Keratinocyte (primary cell): ENCODE measurements at regions not wholly inside any gene's neighbourhood (a gene's known extent, or its start where the extent isn't known, plus 50 kb on each side); places are given as distances from the start of the nearest gene placed in this dataset.
"Not testable (repeated sequence)": the region's sequence is repeated elsewhere in the genome, so short reads cannot be mapped to it uniquely, and the experiment has no call there.

Experiments
- DNase-seq: peaks from one replicate; pipeline ENCODE4 v3.0.0-alpha.2; 2011; ENCODE audit warnings: low read depth, missing footprints, low spot score
- FAIRE-seq: peaks from 2 replicates; lab custom pipeline; 2011; peaks lifted over from hg19 to GRCh38; lab: Jason Lieb, UNC
- H2AFZ ChIP-seq: 2 replicates; pipeline ENCODE4 v1.6.0; 2012; ENCODE audit warnings: low read length, control low read depth, inconsistent platforms; ENCODE audit not compliant: control insufficient read depth
- H3K27ac ChIP-seq: 2 replicates; pipeline ENCODE4 v1.5.1; 2011; ENCODE audit warnings: low read length; ENCODE audit not compliant: control insufficient read depth, insufficient read depth
- H3K27me3 ChIP-seq: 3 replicates; pipeline ENCODE4 v1.6.0; 2011; ENCODE audit warnings: low read length; ENCODE audit not compliant: control insufficient read depth, insufficient read depth; ENCODE audit errors: extremely low read depth
- H3K36me3 ChIP-seq, 2 experiments: 2 replicates in 1 of 2; 3 replicates in 1 of 2; pipeline ENCODE4 v1.5.1; 2011; ENCODE audit warnings: low read length in 2 of 2, mild to moderate bottlenecking in 1 of 2; ENCODE audit not compliant: control insufficient read depth in 2 of 2, insufficient read depth in 2 of 2; ENCODE audit errors: extremely low read depth in 1 of 2
- H3K4me1 ChIP-seq: 3 replicates; pipeline ENCODE4 v1.5.1; 2011; ENCODE audit warnings: low read length; ENCODE audit not compliant: control insufficient read depth, insufficient read depth; ENCODE audit errors: extremely low read depth
- H3K4me2 ChIP-seq: 3 replicates; pipeline ENCODE4 v1.6.0; 2011; ENCODE audit warnings: low read depth, low read length; ENCODE audit not compliant: control insufficient read depth, insufficient read depth; ENCODE audit errors: extremely low read depth
- H3K4me3 ChIP-seq, 3 experiments: fragments of 200-600 bp in 1 of 3; sonication (generic) in 1 of 3; 2 replicates in 2 of 3; 3 replicates in 1 of 3; pipeline ENCODE4 v1.5.1; 2011 to 2016; ENCODE audit warnings: low read length in 3 of 3, mild to moderate bottlenecking in 3 of 3, control low read depth in 2 of 3, inconsistent platforms in 1 of 3, low read depth in 1 of 3, mixed read lengths in 1 of 3, mixed run types in 1 of 3, moderate library complexity in 1 of 3; ENCODE audit not compliant: control insufficient read depth in 2 of 3, insufficient read depth in 2 of 3; ENCODE audit errors: extremely low read depth in 1 of 3
- H3K79me2 ChIP-seq: 2 replicates; pipeline ENCODE4 v1.6.0; 2012; ENCODE audit warnings: low read length; ENCODE audit not compliant: control insufficient read depth, insufficient read depth
- H3K9ac ChIP-seq: 3 replicates; pipeline ENCODE4 v1.6.0; 2011; ENCODE audit warnings: low read length; ENCODE audit not compliant: control insufficient read depth, insufficient read depth; ENCODE audit errors: extremely low read depth
- H3K9me1 ChIP-seq: 3 replicates; pipeline ENCODE4 v1.6.0; 2011; ENCODE audit warnings: low read length; ENCODE audit not compliant: control insufficient read depth, insufficient read depth; ENCODE audit errors: extremely low read depth
- H3K9me3 ChIP-seq: 2 replicates; pipeline ENCODE4 v1.5.1; 2012; ENCODE audit warnings: low read depth, low read length; ENCODE audit not compliant: control insufficient read depth
- H4K20me1 ChIP-seq: 3 replicates; pipeline ENCODE4 v1.6.0; 2011; ENCODE audit warnings: low read length; ENCODE audit not compliant: control insufficient read depth, insufficient read depth; ENCODE audit errors: extremely low read depth
- EZH2 ChIP-seq: IDR thresholded peaks from one replicate; pipeline ENCODE4 v1.6.1; 2012; ENCODE audit warnings: inconsistent platforms, mild to moderate bottlenecking, low read length, moderate library complexity
- dilution Hi-C: fragments of 300-500 bp; cut with MboI; formaldehyde crosslinking; loops from one replicate; pipeline ENCODE4 v1.7.0; 2020; ENCODE audit warnings: low sequenced_read_pairs; ENCODE audit not compliant: extremely low pct_ligation_motif_present
- TF ChIP-seq, protein P1 (sequence below), 3 experiments: IDR thresholded peaks in 1 of 3; conservative IDR thresholded peaks in 1 of 3; optimal IDR thresholded peaks in 1 of 3; 2 replicates in 2 of 3; 3 replicates in 1 of 3; pipeline versions ENCODE3 to v1.5.1; 2011; ENCODE audit warnings: low read length in 3 of 3, mild to moderate bottlenecking in 3 of 3, moderate library complexity in 2 of 3, control low read depth in 1 of 3, inconsistent platforms in 1 of 3; ENCODE audit not compliant: insufficient read depth in 2 of 3; ENCODE audit errors: extremely low read depth in 1 of 3

DNA sequence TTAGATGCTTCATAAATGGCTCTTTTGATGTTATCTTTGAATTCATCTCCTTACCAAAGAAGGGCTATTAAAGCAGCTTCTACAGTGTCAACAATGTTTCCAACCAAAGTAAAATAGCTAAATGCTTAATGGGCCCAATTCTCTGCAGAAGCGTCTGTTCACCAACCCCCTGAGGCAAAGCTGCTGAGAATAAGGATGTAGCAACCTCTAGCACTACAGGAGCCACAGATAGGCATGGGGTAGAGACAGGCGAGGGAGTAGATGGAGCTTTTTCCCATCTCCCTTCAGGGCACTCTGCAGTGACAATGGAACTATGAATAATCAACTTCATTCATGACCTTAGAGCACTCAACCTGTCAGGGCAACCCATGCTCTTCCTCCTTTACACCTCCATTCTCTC lies 134.1 kb downstream of the FZD1 start:
- no peak overlapping the region for H3K9ac ChIP-seq
- no peaks in the 10 kb centered on the region for H4K20me1 ChIP-seq
- H3K27ac ChIP-seq = no peak overlapping the region
- no peaks in the 10 kb centered on the region for H3K79me2 ChIP-seq
- FAIRE-seq (no peak), DNase-seq (no peak)
- no peaks in the 10 kb centered on the region for H3K9me1 ChIP-seq
- no peak overlapping the region for H2AFZ ChIP-seq
- TF ChIP-seq, protein P1, sequence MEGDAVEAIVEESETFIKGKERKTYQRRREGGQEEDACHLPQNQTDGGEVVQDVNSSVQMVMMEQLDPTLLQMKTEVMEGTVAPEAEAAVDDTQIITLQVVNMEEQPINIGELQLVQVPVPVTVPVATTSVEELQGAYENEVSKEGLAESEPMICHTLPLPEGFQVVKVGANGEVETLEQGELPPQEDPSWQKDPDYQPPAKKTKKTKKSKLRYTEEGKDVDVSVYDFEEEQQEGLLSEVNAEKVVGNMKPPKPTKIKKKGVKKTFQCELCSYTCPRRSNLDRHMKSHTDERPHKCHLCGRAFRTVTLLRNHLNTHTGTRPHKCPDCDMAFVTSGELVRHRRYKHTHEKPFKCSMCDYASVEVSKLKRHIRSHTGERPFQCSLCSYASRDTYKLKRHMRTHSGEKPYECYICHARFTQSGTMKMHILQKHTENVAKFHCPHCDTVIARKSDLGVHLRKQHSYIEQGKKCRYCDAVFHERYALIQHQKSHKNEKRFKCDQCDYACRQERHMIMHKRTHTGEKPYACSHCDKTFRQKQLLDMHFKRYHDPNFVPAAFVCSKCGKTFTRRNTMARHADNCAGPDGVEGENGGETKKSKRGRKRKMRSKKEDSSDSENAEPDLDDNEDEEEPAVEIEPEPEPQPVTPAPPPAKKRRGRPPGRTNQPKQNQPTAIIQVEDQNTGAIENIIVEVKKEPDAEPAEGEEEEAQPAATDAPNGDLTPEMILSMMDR (optimal IDR thresholded peaks at IDR 0.05 in 1 of 3, IDR thresholded peaks at IDR 0.05 in 1 of 3, conservative IDR thresholded peaks at IDR 0.05 in 1 of 3; ENCODE audit: extremely low read depth in 1 of 3, insufficient read depth in 2 of 3, low read length in 3 of 3) = no peak
- TF ChIP-seq EZH2 = no peak
- no peaks in the 10 kb centered on the region for H3K4me1 ChIP-seq
- no peak overlapping the region for H3K4me2 ChIP-seq
- no peaks in the 10 kb centered on the region for H3K9me3 ChIP-seq
- no peaks in the 10 kb centered on the region for H3K36me3 ChIP-seq
- H3K4me3 ChIP-seq = no peak overlapping the region
- no peaks in the 10 kb centered on the region for H3K27me3 ChIP-seq
- dilution Hi-C loops = no loop called here

DNA sequence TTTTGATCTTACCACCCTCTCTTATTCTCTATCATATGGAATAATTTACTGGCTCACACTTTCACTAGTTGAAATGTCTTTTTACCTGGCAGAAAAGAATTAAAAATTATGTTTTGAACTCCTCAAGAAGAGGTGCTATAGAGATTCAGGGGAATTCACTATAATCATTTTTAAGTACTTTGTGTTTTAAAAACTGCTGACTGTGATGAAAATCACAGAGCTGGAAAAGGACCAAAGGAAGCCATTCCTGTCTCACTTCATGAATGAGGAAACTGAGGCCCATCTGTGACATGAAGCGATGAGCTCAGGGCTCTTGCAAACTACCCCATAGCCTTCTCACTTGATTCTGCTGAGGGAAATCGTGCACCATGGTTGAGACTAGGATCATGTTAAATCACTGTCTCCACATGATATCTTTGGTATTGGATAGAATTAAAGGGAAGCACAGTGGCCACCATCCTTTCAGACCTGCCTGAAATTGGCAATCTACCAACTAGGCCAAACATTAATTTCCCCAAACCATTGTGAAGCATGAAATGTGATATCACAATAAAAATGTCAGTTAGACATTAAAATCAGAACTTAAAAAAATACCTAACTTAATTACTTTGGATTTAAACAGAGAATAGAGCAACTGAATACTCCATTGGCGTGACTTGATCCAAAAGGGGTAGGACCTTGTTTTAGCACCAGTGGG lies 141.0 kb downstream of the FZD1 start:
- dilution Hi-C loops = no loop called here
- H3K4me3 ChIP-seq = no peak overlapping the region
- DNase-seq = no peak
- no peaks in the 10 kb centered on the region for H3K36me3 ChIP-seq
- no peak overlapping the region for H3K27ac ChIP-seq
- H3K27me3 ChIP-seq = no peaks in the 10 kb centered on the region
- no peaks in the 10 kb centered on the region for H3K9me3 ChIP-seq
- FAIRE-seq = no peak
- no peak overlapping the region for H3K4me2 ChIP-seq
- TF ChIP-seq, protein P1 (optimal IDR thresholded peaks at IDR 0.05 in 1 of 3, IDR thresholded peaks at IDR 0.05 in 1 of 3, conservative IDR thresholded peaks at IDR 0.05 in 1 of 3; ENCODE audit: extremely low read depth in 1 of 3, insufficient read depth in 2 of 3, low read length in 3 of 3) = no peak
- no peak for TF ChIP-seq EZH2
- no peaks in the 10 kb centered on the region for H3K79me2 ChIP-seq
- H2AFZ ChIP-seq = no peak overlapping the region
- H3K9ac ChIP-seq = no peak overlapping the region
- no peaks in the 10 kb centered on the region for H3K4me1 ChIP-seq
- no peaks in the 10 kb centered on the region for H4K20me1 ChIP-seq
- H3K9me1 ChIP-seq = no peaks in the 10 kb centered on the region

DNA sequence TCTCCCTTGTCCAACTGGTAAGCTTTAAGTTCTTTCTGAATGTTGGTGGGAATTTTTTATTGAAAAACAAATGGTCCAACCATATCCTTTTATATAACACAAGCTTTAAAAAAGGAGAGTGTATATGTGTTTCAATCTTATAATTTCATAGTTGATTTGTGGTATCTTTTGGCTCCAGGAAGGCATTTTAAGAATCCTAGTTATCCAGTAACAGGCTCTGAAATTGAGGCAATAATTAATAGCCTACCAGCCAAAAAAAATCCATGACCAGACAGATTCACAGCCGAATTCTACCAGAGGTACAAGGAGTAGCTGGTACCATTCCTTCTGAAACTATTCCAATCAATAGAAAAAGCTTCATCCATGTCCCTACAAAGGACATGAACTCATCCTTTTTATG lies 141.6 kb downstream of the FZD1 start:
- dilution Hi-C loops, H3K9me1 ChIP-seq, H3K36me3 ChIP-seq, H2AFZ ChIP-seq, H4K20me1 ChIP-seq, H3K4me3 ChIP-seq, H3K9ac ChIP-seq, H3K9me3 ChIP-seq, H3K4me2 ChIP-seq, H3K27me3 ChIP-seq, H3K79me2 ChIP-seq, H3K27ac ChIP-seq, H3K4me1 ChIP-seq, FAIRE-seq, DNase-seq: not testable (repeated sequence)
